HG02610 (cell line): ENCODE measurements at regions not wholly inside any gene's neighbourhood (a gene's known extent, or its start where the extent isn't known, plus 50 kb on each side); places are given as distances from the start of the nearest gene placed in this dataset.
"Not testable (repeated sequence)": the region's sequence is repeated elsewhere in the genome, so short reads cannot be mapped to it uniquely, and the experiment has no call there.

ENCODE experiments used
- ATAC-seq: cut with Tn5 transposase; IDR thresholded peaks from one replicate; pipeline ENCODE4 v1.9.1; 2021; ENCODE audit warnings: mild to moderate bottlenecking, moderate library complexity; ENCODE audit not compliant: unreplicated experiment

- not testable (repeated sequence) for ATAC-seq
These were observed 160.0 kb downstream of the FOXL1 start for GRCh38 chr16:86738322-86738721.

GRCh38 chr16:86739178-86739577 is 160.8 kb downstream of the FOXL1 start:
- ATAC-seq, result no peak

GRCh38 chr16:86739808-86740207 is 161.5 kb downstream of the FOXL1 start:
- ATAC-seq, result no peak

- ATAC-seq, result no peak
These were observed 161.9 kb downstream of the FOXL1 start for GRCh38 chr16:86740298-86740697.

GRCh38 chr16:86740906-86741799 is 162.8 kb downstream of the FOXL1 start:
- no peak for ATAC-seq

GRCh38 chr16:86747761-86748160 is 169.4 kb downstream of the FOXL1 start:
- no peak for ATAC-seq

GRCh38 chr16:86748652-86749051 is 170.3 kb downstream of the FOXL1 start:
- ATAC-seq, result no peak

- no peak for ATAC-seq
These were observed 173.0 kb downstream of the FOXL1 start for GRCh38 chr16:86751076-86752030.

- no peak for ATAC-seq
These were observed 174.3 kb downstream of the FOXL1 start for GRCh38 chr16:86752582-86753175.

- no peak for ATAC-seq
These were observed 175.1 kb downstream of the FOXL1 start for GRCh38 chr16:86753399-86753798.

- no peak for ATAC-seq
These were observed 177.2 kb downstream of the FOXL1 start for GRCh38 chr16:86755571-86756006.

- no peak for ATAC-seq
These were observed 178.7 kb downstream of the FOXL1 start for GRCh38 chr16:86756882-86757703.

GRCh38 chr16:86757704-86758040 is 179.3 kb downstream of the FOXL1 start:
- ATAC-seq, result no peak

- ATAC-seq, result no peak
These were observed 180.6 kb downstream of the FOXL1 start for GRCh38 chr16:86758932-86759331.

- ATAC-seq, result no peak
These were observed 183.0 kb downstream of the FOXL1 start for GRCh38 chr16:86761111-86762031.

- no peak for ATAC-seq
These were observed 183.7 kb downstream of the FOXL1 start for GRCh38 chr16:86762095-86762494.

GRCh38 chr16:86763819-86764218 is 185.5 kb downstream of the FOXL1 start:
- ATAC-seq, result no peak

- ATAC-seq, result no peak
These were observed 186.2 kb downstream of the FOXL1 start for GRCh38 chr16:86764551-86764950.

- no peak for ATAC-seq
These were observed 187.2 kb downstream of the FOXL1 start for GRCh38 chr16:86765389-86766026.
